PFSK-1 (cell line): ENCODE measurements at regions not wholly inside any gene's neighbourhood (a gene's known extent, or its start where the extent isn't known, plus 50 kb on each side); places are given as distances from the start of the nearest gene placed in this dataset.

Experiments
- FOXP2 ChIP-seq: optimal IDR thresholded peaks from 2 replicates; pipeline ENCODE3; 2011; ENCODE audit warnings: borderline replicate concordance, control low read depth, inconsistent platforms; ENCODE audit not compliant: insufficient read depth; ENCODE audit errors: extremely low read length, extremely low read depth
- POLR2AphosphoS5 ChIP-seq: IDR thresholded peaks from 2 replicates; pipeline ENCODE4 v1.6.1; 2012; ENCODE audit warnings: low read depth, mild to moderate bottlenecking, control low read depth, low read length, moderate library complexity
- SIN3A ChIP-seq: IDR thresholded peaks from 2 replicates; pipeline ENCODE4 v1.6.1; 2012; ENCODE audit warnings: mild to moderate bottlenecking, low read length, moderate library complexity, borderline replicate concordance; ENCODE audit not compliant: insufficient read depth
- TAF1 ChIP-seq: IDR thresholded peaks from 2 replicates; pipeline ENCODE4 v1.6.1; 2012; ENCODE audit warnings: low read length, control low read depth, borderline replicate concordance; ENCODE audit not compliant: insufficient read depth
- TF ChIP-seq, protein P1 (sequence below), 2 experiments: IDR thresholded peaks; 2 replicates each; pipeline versions ENCODE4 v1.6.1 to v1.8.0; 2011 to 2012; ENCODE audit warnings: low read depth in 2 of 2, low read length in 2 of 2, control low read depth in 1 of 2, inconsistent platforms in 1 of 2, mild to moderate bottlenecking in 1 of 2, moderate library complexity in 1 of 2; ENCODE audit not compliant: insufficient read depth in 1 of 2

DNA sequence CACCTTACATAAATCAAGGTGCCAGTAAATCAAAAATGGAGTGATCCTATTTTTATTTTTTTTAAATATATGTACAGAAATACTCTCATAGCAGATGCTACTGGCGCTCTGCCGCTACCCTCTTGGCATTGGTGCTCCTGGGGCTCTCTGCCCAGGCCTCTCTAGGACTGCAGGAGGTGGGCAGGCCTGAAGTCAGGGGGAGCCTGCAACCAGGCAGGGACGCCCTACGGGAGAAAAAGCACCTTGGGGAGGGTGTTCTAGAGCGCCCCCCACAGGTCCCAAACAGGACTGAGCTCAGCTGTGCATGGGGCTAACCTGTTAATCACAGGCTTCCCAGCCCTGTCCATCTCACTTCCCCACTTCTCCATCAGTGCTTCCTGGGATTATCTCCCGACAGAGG is 192.5 kb downstream of the SHQ1 start:
- TF ChIP-seq SIN3A (no peak), TAF1 (no peak)

DNA sequence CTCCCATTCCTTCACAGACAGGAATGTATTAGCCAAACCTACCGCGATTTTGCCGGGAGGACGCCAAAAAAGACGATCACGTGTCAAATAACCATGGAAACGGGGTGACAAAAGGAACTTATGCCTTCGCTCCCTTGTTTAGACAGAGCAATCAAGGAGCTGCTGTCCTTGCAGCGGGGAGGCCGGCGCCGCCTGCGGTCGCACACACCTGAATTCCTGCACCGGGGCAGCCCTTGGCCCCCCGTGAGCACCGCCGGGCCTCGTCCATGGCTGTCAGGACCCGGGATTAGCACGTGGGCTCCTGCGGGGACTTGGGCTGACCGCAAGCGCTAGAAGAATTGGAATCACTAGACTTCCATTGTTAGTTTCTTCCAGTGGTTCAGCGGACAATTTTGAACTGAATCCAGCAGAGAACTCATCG is 193.1 kb downstream of the SHQ1 start:
- TF ChIP-seq, protein P1, sequence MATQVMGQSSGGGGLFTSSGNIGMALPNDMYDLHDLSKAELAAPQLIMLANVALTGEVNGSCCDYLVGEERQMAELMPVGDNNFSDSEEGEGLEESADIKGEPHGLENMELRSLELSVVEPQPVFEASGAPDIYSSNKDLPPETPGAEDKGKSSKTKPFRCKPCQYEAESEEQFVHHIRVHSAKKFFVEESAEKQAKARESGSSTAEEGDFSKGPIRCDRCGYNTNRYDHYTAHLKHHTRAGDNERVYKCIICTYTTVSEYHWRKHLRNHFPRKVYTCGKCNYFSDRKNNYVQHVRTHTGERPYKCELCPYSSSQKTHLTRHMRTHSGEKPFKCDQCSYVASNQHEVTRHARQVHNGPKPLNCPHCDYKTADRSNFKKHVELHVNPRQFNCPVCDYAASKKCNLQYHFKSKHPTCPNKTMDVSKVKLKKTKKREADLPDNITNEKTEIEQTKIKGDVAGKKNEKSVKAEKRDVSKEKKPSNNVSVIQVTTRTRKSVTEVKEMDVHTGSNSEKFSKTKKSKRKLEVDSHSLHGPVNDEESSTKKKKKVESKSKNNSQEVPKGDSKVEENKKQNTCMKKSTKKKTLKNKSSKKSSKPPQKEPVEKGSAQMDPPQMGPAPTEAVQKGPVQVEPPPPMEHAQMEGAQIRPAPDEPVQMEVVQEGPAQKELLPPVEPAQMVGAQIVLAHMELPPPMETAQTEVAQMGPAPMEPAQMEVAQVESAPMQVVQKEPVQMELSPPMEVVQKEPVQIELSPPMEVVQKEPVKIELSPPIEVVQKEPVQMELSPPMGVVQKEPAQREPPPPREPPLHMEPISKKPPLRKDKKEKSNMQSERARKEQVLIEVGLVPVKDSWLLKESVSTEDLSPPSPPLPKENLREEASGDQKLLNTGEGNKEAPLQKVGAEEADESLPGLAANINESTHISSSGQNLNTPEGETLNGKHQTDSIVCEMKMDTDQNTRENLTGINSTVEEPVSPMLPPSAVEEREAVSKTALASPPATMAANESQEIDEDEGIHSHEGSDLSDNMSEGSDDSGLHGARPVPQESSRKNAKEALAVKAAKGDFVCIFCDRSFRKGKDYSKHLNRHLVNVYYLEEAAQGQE (IDR thresholded peaks at IDR 0.05; ENCODE audit: insufficient read depth in 1 of 2, low read depth in 2 of 2, low read length in 2 of 2), result no peak
- TF ChIP-seq FOXP2, result no peak
- no peak for TF ChIP-seq POLR2AphosphoS5

- TF ChIP-seq SIN3A, result no peak
- TF ChIP-seq, protein P1 (IDR thresholded peaks at IDR 0.05; ENCODE audit: insufficient read depth in 1 of 2, low read depth in 2 of 2, low read length in 2 of 2), result no peak
- no peak for TF ChIP-seq FOXP2
- TF ChIP-seq TAF1, result no peak
- no peak for TF ChIP-seq POLR2AphosphoS5
Measured at GRCh38 chr3:72652395-72652794, 195.8 kb downstream of the SHQ1 start.

GRCh38 chr3:72651498-72651897 is 196.7 kb downstream of the SHQ1 start:
- TF ChIP-seq POLR2AphosphoS5, result no peak
- TF ChIP-seq TAF1, result no peak
- TF ChIP-seq SIN3A, result no peak
- TF ChIP-seq, protein P1 (IDR thresholded peaks at IDR 0.05; ENCODE audit: insufficient read depth in 1 of 2, low read depth in 2 of 2, low read length in 2 of 2), result no peak
- TF ChIP-seq FOXP2, result no peak

GRCh38 chr3:72646263-72646662 is 202.0 kb downstream of the SHQ1 start:
- TF ChIP-seq TAF1 (no peak), SIN3A (no peak)
- TF ChIP-seq, protein P1 (IDR thresholded peaks at IDR 0.05; ENCODE audit: insufficient read depth in 1 of 2, low read depth in 2 of 2, low read length in 2 of 2), result no peak

- no peak for TF ChIP-seq TAF1
Measured at GRCh38 chr3:72641684-72642083, 206.6 kb downstream of the SHQ1 start.
